Mesenchymal stem cell (in vitro differentiated cells and primary cell): ENCODE measurements at regions not wholly inside any gene's neighbourhood (a gene's known extent, or its start where the extent isn't known, plus 50 kb on each side); places are given as distances from the start of the nearest gene placed in this dataset.

Experiments
- DNase-seq: peaks from one replicate; pipeline ENCODE4 v3.0.0-alpha.2; 2013
- H2AFZ ChIP-seq: one replicate; pipeline ENCODE4 v1.6.1; 2013; ENCODE audit warnings: low read depth, mild to moderate bottlenecking, control low read depth, inconsistent platforms, low read length, moderate library complexity
- H2AK5ac ChIP-seq: 2 replicates; pipeline ENCODE4 v1.6.1; 2013; ENCODE audit warnings: low read length, moderate library complexity, mild to moderate bottlenecking, inconsistent platforms; ENCODE audit not compliant: severe bottlenecking
- H2BK120ac ChIP-seq: one replicate; pipeline ENCODE4 v1.6.1; 2013; ENCODE audit warnings: low read depth, mild to moderate bottlenecking, inconsistent platforms, low read length, moderate library complexity
- H2BK12ac ChIP-seq, 2 experiments: one replicate each; pipeline ENCODE4 v1.6.1; 2013; ENCODE audit warnings: inconsistent platforms in 2 of 2, low read length in 2 of 2, mild to moderate bottlenecking in 2 of 2, moderate library complexity in 2 of 2, control low read depth in 1 of 2
- H2BK15ac ChIP-seq: one replicate; pipeline ENCODE4 v1.6.1; 2013; ENCODE audit warnings: mild to moderate bottlenecking, low read depth, inconsistent platforms; ENCODE audit not compliant: poor library complexity, severe bottlenecking
- H2BK5ac ChIP-seq: 2 replicates; pipeline ENCODE4 v1.6.1; 2013; ENCODE audit warnings: low read depth, mild to moderate bottlenecking, low read length, control low read depth, inconsistent platforms; ENCODE audit not compliant: poor library complexity, severe bottlenecking
- H3K14ac ChIP-seq, 2 experiments: one replicate each; pipeline ENCODE4 v1.6.1; 2013; ENCODE audit warnings: inconsistent platforms in 2 of 2, low read length in 2 of 2, control low read depth in 1 of 2, mild to moderate bottlenecking in 1 of 2, moderate library complexity in 1 of 2
- H3K18ac ChIP-seq, 2 experiments: one replicate each; pipeline ENCODE4 v1.6.1; 2013; ENCODE audit warnings: inconsistent platforms in 2 of 2, low read length in 2 of 2, control low read depth in 1 of 2, low read depth in 1 of 2, mild to moderate bottlenecking in 1 of 2
- H3K23ac ChIP-seq, 2 experiments: one replicate each; pipeline ENCODE4 v1.6.1; 2013; ENCODE audit warnings: inconsistent platforms in 2 of 2, low read length in 2 of 2, mild to moderate bottlenecking in 2 of 2, moderate library complexity in 2 of 2, control low read depth in 1 of 2
- H3K27ac ChIP-seq: 2 replicates; pipeline ENCODE4 v1.5.1; 2013; ENCODE audit warnings: mild to moderate bottlenecking, moderate library complexity, low read length, control low read depth, inconsistent platforms; ENCODE audit not compliant: poor library complexity, severe bottlenecking
- H3K27me3 ChIP-seq, 2 experiments: 2 replicates each; pipeline versions ENCODE4 v1.6.1 to v1.7.0; 2013; ENCODE audit warnings: low read length in 2 of 2, mild to moderate bottlenecking in 2 of 2, moderate library complexity in 2 of 2, control low read depth in 1 of 2, inconsistent platforms in 1 of 2; ENCODE audit not compliant: control insufficient read depth in 1 of 2, insufficient read depth in 1 of 2
- H3K36me3 ChIP-seq, 2 experiments: 2 replicates each; pipeline versions ENCODE4 v1.6.1 to v1.7.0; 2013; ENCODE audit warnings: low read length in 2 of 2, control low read depth in 1 of 2, inconsistent platforms in 1 of 2, low read depth in 1 of 2, mild to moderate bottlenecking in 1 of 2; ENCODE audit not compliant: insufficient read depth in 2 of 2, control insufficient read depth in 1 of 2
- H3K4ac ChIP-seq, 2 experiments: one replicate each; pipeline ENCODE4 v1.6.1; 2013; ENCODE audit warnings: inconsistent platforms in 2 of 2, low read length in 2 of 2, mild to moderate bottlenecking in 2 of 2, moderate library complexity in 2 of 2, control low read depth in 1 of 2, low read depth in 1 of 2
- H3K4me1 ChIP-seq: 2 replicates; pipeline ENCODE4 v1.6.1; 2013; ENCODE audit warnings: low read depth, low read length, control low read depth; ENCODE audit not compliant: control insufficient read depth, insufficient read depth
- H3K4me2 ChIP-seq: 2 replicates; pipeline ENCODE4 v1.6.1; 2013; ENCODE audit warnings: low read length, mild to moderate bottlenecking, inconsistent platforms; ENCODE audit not compliant: poor library complexity, severe bottlenecking
- H3K4me3 ChIP-seq, 2 experiments: 2 replicates each; pipeline versions ENCODE4 v1.5.1 to v1.7.0; 2013; ENCODE audit warnings: low read length in 2 of 2, mild to moderate bottlenecking in 2 of 2, control low read depth in 1 of 2, low read depth in 1 of 2; ENCODE audit not compliant: insufficient read depth in 1 of 2
- H3K79me1 ChIP-seq: replicated peaks from 2 replicates; pipeline ENCODE4 v1.6.1; 2013; ENCODE audit warnings: mild to moderate bottlenecking, control low read depth, low read length, inconsistent platforms; ENCODE audit not compliant: poor library complexity, severe bottlenecking
- H3K9ac ChIP-seq: 2 replicates; pipeline ENCODE4 v1.7.0; 2013; ENCODE audit warnings: mild to moderate bottlenecking, low read length, moderate library complexity
- H3K9me3 ChIP-seq: 2 replicates; pipeline ENCODE4 v1.7.0; 2013; ENCODE audit warnings: mild to moderate bottlenecking, low read length; ENCODE audit not compliant: control insufficient read depth
- H4K8ac ChIP-seq: one replicate; pipeline ENCODE4 v1.6.1; 2013; ENCODE audit warnings: inconsistent platforms, mild to moderate bottlenecking, low read length, moderate library complexity
- H4K91ac ChIP-seq: one replicate; pipeline ENCODE4 v1.6.1; 2013; ENCODE audit warnings: mild to moderate bottlenecking, low read length, inconsistent platforms
- WGBS: methylation state at CpG from one replicate; pipeline ENCODE4 v1.1.7; 2013; ENCODE audit warnings: mixed read lengths; 5-methylcytosine and 5-hydroxymethylcytosine counted together

- H2BK15ac ChIP-seq, result no peak overlapping the region
- H3K36me3 ChIP-seq, result no peaks in the 10 kb centered on the region
- no peaks in the 10 kb centered on the region for H3K9me3 ChIP-seq
- H4K91ac ChIP-seq, result no peak overlapping the region
- peaks cover 24% of the 10 kb centered on the region for H3K4me1 ChIP-seq
- H3K27ac ChIP-seq, result no peak overlapping the region
- H2AK5ac ChIP-seq, result no peak overlapping the region
- H3K4me3 ChIP-seq, result no peak overlapping the region
- no peaks in the 10 kb centered on the region for H3K79me1 ChIP-seq
- no peak overlapping the region for H2AFZ ChIP-seq
- no peak overlapping the region for H4K8ac ChIP-seq
- no peak overlapping the region for H3K4ac ChIP-seq
- no peak overlapping the region for H3K9ac ChIP-seq
- H3K14ac ChIP-seq, result no peak overlapping the region
- peaks cover 14 to 55% of the 10 kb centered on the region in 2 experiments for H3K27me3 ChIP-seq
- WGBS, result 89% methylated on average over 11 of the region's 11 CpGs
- H2BK12ac ChIP-seq, result no peak overlapping the region
- no peak for DNase-seq
- H2BK5ac ChIP-seq, result no peak overlapping the region
- H3K18ac ChIP-seq, result no peak overlapping the region
- H3K23ac ChIP-seq, result no peak overlapping the region
- H3K4me2 ChIP-seq, result no peak overlapping the region
- no peak overlapping the region for H2BK120ac ChIP-seq
These were observed 273.5 kb upstream of the HS6ST1 start for GRCh38 chr2:128591861-128592822.

GRCh38 chr2:128593518-128593878 lies 274.8 kb upstream of the HS6ST1 start:
- Histone ChIP-seq H4K91ac (no peak overlapping the region), H2AK5ac (no peak overlapping the region), H3K9ac (no peak overlapping the region), H3K36me3 (no peaks in the 10 kb centered on the region), H3K4me3 (no peak overlapping the region), H2BK12ac (no peak overlapping the region), H4K8ac (no peak overlapping the region), H3K27ac (peak overlapping the region; percentile 7), H2BK5ac (no peak overlapping the region), H3K23ac (no peak overlapping the region), H3K27me3 (peaks cover 14 to 63% of the 10 kb centered on the region in 2 experiments), H2BK120ac (no peak overlapping the region), H3K9me3 (no peaks in the 10 kb centered on the region), H3K4ac (no peak overlapping the region), H3K18ac (no peak overlapping the region), H3K4me2 (no peak overlapping the region), H2AFZ (no peak overlapping the region), H3K79me1 (no peaks in the 10 kb centered on the region), H3K14ac (no peak overlapping the region), H2BK15ac (no peak overlapping the region), H3K4me1 (peaks cover 24% of the 10 kb centered on the region)
- WGBS, result 88% methylated on average over 2 of the region's 3 CpGs
- DNase-seq, result no peak

GRCh38 chr2:128593879-128594650 lies 275.4 kb upstream of the HS6ST1 start:
- no peak overlapping the region for H3K9ac ChIP-seq
- no peaks in the 10 kb centered on the region for H3K36me3 ChIP-seq
- no peak overlapping the region for H4K91ac ChIP-seq
- H3K23ac ChIP-seq, result no peak overlapping the region
- H2AFZ ChIP-seq, result no peak overlapping the region
- H3K4me1 ChIP-seq, result peaks cover 24% of the 10 kb centered on the region
- no peaks in the 10 kb centered on the region for H3K79me1 ChIP-seq
- no peak overlapping the region for H2BK12ac ChIP-seq
- H3K18ac ChIP-seq, result no peak overlapping the region
- no peak overlapping the region for H4K8ac ChIP-seq
- H3K27ac ChIP-seq, result peak overlapping the region; percentile 7
- no peak overlapping the region for H3K4ac ChIP-seq
- H2BK15ac ChIP-seq, result no peak overlapping the region
- no peak overlapping the region for H2BK120ac ChIP-seq
- 78% methylated on average over 17 of the region's 17 CpGs for WGBS
- H3K4me3 ChIP-seq, result no peak overlapping the region
- no peak overlapping the region for H2BK5ac ChIP-seq
- no peak overlapping the region for H2AK5ac ChIP-seq
- no peak for DNase-seq
- peaks cover 14 to 60% of the 10 kb centered on the region in 2 experiments for H3K27me3 ChIP-seq
- no peaks in the 10 kb centered on the region for H3K9me3 ChIP-seq
- no peak overlapping the region for H3K14ac ChIP-seq
- H3K4me2 ChIP-seq, result no peak overlapping the region

GRCh38 chr2:128594651-128594910 lies 275.9 kb upstream of the HS6ST1 start:
- Histone ChIP-seq H3K4me2 (no peak overlapping the region), H3K4ac (no peak overlapping the region), H3K9me3 (no peaks in the 10 kb centered on the region), H3K9ac (no peak overlapping the region), H3K4me3 (no peak overlapping the region), H3K79me1 (no peaks in the 10 kb centered on the region), H4K8ac (no peak overlapping the region), H2BK120ac (no peak overlapping the region), H4K91ac (no peak overlapping the region), H2BK5ac (no peak overlapping the region), H3K14ac (no peak overlapping the region), H3K18ac (no peak overlapping the region), H3K4me1 (peaks cover 24% of the 10 kb centered on the region), H2AK5ac (no peak overlapping the region), H2AFZ (no peak overlapping the region), H3K36me3 (no peaks in the 10 kb centered on the region), H3K23ac (no peak overlapping the region), H2BK15ac (no peak overlapping the region), H3K27ac (no peak overlapping the region), H2BK12ac (no peak overlapping the region), H3K27me3 (peaks cover 14 to 57% of the 10 kb centered on the region in 2 experiments)
- no peak for DNase-seq
- 100% methylated on average over 2 of the region's 2 CpGs for WGBS
